HS-27A (cell line): ENCODE measurements at regions not wholly inside any gene's neighbourhood (a gene's known extent, or its start where the extent isn't known, plus 50 kb on each side); places are given as distances from the start of the nearest gene placed in this dataset.

ENCODE experiments used
- DNase-seq: peaks from one replicate; pipeline ENCODE4 v3.0.0-alpha.2; 2012; ENCODE audit warnings: low read depth, missing footprints

GRCh38 chr2:144078802-144079724 lies 440.9 kb downstream of the ZEB2 start:
- no peak for DNase-seq

- no peak for DNase-seq
Observed at GRCh38 chr2:144078106-144078505, 441.8 kb downstream of the ZEB2 start.

- no peak for DNase-seq
Observed at GRCh38 chr2:144074450-144074849, 445.5 kb downstream of the ZEB2 start.

- DNase-seq = peak; percentile 40
Observed at GRCh38 chr2:144071461-144071860, 448.5 kb downstream of the ZEB2 start.

- DNase-seq = no peak
Observed at GRCh38 chr2:144067506-144067905, 452.4 kb downstream of the ZEB2 start.

- DNase-seq = no peak
Observed at GRCh38 chr2:144063602-144064001, 456.3 kb downstream of the ZEB2 start.

GRCh38 chr2:144054911-144055310 lies 465.0 kb downstream of the ZEB2 start:
- DNase-seq = no peak

GRCh38 chr2:144052083-144052482 lies 467.8 kb downstream of the ZEB2 start:
- no peak for DNase-seq

GRCh38 chr2:144049137-144049536 lies 470.8 kb downstream of the ZEB2 start:
- no peak for DNase-seq

GRCh38 chr2:144048631-144049060 lies 471.3 kb downstream of the ZEB2 start:
- no peak for DNase-seq

GRCh38 chr2:144042751-144043150 lies 477.2 kb downstream of the ZEB2 start:
- DNase-seq = no peak

- DNase-seq = no peak
Observed at GRCh38 chr2:144041612-144042011, 478.3 kb downstream of the ZEB2 start.

GRCh38 chr2:144040834-144041233 lies 479.1 kb downstream of the ZEB2 start:
- DNase-seq = no peak

- DNase-seq = no peak
Observed at GRCh38 chr2:144032566-144032965, 487.4 kb downstream of the ZEB2 start.

- DNase-seq = no peak
Observed at GRCh38 chr2:144030791-144031190, 489.1 kb downstream of the ZEB2 start.

GRCh38 chr2:144027593-144027992 lies 492.3 kb downstream of the ZEB2 start:
- DNase-seq = no peak

- no peak for DNase-seq
Observed at GRCh38 chr2:144026753-144027152, 493.2 kb downstream of the ZEB2 start.

- no peak for DNase-seq
Observed at GRCh38 chr2:144020047-144020446, 499.9 kb downstream of the ZEB2 start.

GRCh38 chr2:144015655-144016245 lies 504.2 kb downstream of the ZEB2 start:
- peak; percentile 62 for DNase-seq

GRCh38 chr2:144015036-144015435 lies 504.9 kb downstream of the ZEB2 start:
- no peak for DNase-seq

GRCh38 chr2:144014103-144014502 lies 505.8 kb downstream of the ZEB2 start:
- DNase-seq = no peak

GRCh38 chr2:144012304-144012703 lies 507.6 kb downstream of the ZEB2 start:
- no peak for DNase-seq

GRCh38 chr2:144011553-144011952 lies 508.4 kb downstream of the ZEB2 start:
- DNase-seq = no peak
